GM12872 (cell line): ENCODE measurements at regions not wholly inside any gene's neighbourhood (a gene's known extent, or its start where the extent isn't known, plus 50 kb on each side); places are given as distances from the start of the nearest gene placed in this dataset.

Experiments
- CTCF ChIP-seq: IDR thresholded peaks from 3 replicates; pipeline ENCODE4 v1.5.1; 2011; ENCODE audit warnings: low read depth, mild to moderate bottlenecking, low read length, moderate library complexity; ENCODE audit not compliant: insufficient read depth

GRCh38 chr12:76692846-76693245, 71.1 kb upstream of the ZDHHC17 start:
- TF ChIP-seq CTCF, result no peak

- TF ChIP-seq CTCF, result no peak
Measured at GRCh38 chr12:76694369-76694768, 69.5 kb upstream of the ZDHHC17 start.

GRCh38 chr12:76696186-76696585, 67.7 kb upstream of the ZDHHC17 start:
- no peak for TF ChIP-seq CTCF

- TF ChIP-seq CTCF, result no peak
Measured at GRCh38 chr12:76697849-76698248, 66.1 kb upstream of the ZDHHC17 start.

- TF ChIP-seq CTCF, result no peak
Measured at GRCh38 chr12:76698316-76698715, 65.6 kb upstream of the ZDHHC17 start.

- TF ChIP-seq CTCF, result no peak
Measured at GRCh38 chr12:76698966-76699365, 64.9 kb upstream of the ZDHHC17 start.

- TF ChIP-seq CTCF, result no peak
Measured at GRCh38 chr12:76701690-76702089, 62.2 kb upstream of the ZDHHC17 start.

GRCh38 chr12:76702946-76703345, 61.0 kb upstream of the ZDHHC17 start:
- TF ChIP-seq CTCF, result no peak
